ENCODE measurements at regions not wholly inside any gene's neighbourhood (a gene's known extent, or its start where the extent isn't known, plus 50 kb on each side); places are given as distances from the start of the nearest gene placed in this dataset.
"Not testable (repeated sequence)": the region's sequence is repeated elsewhere in the genome, so short reads cannot be mapped to it uniquely, and the experiment has no call there.

DNA sequence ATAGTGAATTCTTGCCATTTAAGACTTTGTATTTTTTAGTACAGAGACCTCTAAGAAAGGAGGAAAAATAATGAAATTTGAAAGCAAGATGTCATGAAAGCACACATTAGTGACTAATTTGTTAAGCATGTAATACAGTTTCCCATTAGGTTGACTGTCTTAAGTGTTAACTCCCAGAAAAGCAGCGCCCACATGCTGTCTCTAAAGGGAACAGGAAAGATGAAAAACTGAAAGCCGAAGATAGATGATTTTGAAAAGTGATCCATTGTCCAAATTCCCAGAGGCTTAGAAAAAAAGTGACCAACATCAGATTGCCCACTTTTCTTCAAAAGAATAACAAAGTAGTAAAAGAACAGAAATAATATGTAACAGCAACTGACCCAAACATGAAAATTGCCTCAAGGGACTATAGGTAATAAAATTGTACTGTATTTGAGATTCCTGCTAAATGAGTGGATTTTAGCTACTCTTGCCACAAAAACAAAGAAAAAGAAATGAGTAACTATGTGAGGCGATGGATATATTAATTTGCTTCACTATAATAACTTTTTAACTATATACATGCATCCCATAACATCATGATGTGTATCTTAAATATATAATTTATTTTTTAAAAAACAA is 83.2 kb upstream of the OGFRL1 start:
- no peak for DNase-seq

DNA sequence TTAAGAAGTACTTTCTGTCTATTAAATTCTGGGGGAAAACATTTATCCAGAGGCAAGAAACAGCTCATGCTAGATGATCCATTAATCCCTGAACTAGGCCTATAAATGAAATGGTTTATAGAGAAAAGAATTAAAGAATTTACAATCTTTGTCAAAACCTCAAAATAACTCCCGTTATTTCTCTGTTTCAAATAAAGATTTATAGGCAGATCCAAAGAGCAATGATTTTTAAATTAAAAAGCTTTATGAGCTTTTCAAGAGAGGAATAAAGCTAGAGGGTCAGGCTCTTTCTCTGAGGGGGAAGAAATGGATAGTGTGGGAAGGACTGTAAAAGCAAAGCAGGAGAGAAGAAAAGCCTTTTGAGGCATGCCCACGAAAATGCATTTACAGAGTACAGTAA is 82.5 kb upstream of the OGFRL1 start:
- no peak for DNase-seq

DNA sequence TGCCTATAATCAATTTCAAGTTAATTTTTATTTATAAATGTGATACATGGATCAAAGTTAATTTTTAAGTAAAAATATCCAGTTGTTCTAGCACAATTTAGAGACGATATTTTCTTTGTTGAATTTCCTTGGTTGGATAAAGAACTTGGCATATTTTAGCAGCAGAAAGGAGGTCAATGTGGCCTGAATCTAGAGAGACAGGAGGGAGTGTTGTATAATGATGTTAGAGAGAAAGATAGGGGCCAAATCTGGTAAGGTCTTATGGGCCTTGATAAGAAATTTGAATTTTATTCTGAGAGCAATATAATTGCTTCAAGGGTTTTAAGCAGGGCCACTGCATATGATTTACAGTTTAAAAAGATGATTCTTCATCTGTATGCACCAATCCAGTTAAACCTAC is 79.4 kb upstream of the OGFRL1 start:
- no peak for DNase-seq

DNA sequence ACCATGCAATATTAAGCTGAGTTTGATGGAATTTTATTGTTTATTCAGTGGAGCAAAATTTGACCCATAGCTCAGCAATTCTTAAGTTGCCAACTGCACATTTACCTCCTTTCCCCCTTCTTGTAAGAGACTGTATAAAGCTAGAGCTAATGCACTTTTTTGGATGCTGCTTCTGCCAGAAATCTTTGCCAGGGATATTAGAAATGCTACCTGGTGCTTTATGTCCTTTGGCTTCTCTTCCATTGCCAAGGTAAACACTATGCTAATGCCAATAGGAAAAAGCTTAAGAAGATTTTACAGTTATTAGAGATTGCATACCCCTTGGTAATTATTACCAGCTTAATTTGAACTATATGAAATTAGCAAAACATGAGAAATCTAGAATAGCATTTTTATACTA is 79.0 kb upstream of the OGFRL1 start:
- DNase-seq, result no peak

DNA sequence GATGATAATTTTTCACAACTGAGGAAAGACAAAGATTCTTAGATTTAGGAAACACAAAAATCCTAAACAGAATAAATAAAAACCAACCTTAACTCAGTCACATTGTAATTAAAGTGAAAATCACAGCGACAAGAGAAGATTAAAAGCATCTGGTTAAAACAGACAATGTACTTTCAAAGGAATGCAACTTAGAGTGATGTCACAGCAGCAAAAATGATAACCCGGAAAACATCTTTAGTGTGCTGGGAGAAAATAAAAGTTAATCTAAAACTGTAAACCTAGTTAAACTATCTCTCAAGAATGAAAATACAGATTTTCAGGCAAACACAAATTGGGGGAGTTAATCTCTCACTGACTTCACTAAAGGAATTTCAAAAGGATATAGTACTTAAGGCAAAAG is 76.8 kb upstream of the OGFRL1 start:
- DNase-seq, result no peak

DNA sequence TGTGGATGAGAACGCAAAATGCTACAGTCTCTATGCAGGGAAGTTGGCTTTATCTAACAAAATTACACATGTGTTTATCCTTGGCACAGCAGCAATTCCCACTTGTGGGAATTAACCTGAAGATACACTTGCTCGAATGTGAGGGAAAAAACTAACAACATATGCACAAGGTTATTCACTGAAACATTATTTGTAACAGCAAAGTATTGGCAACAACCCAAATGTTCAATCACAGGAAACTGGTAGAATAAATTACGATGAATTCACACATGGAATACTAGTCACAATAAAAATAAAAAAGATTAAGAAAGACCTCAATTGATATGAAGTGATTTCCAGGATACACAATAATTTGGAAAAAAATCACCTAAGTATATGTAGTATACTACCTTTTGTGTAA is 68.1 kb upstream of the OGFRL1 start:
- no peak for DNase-seq

DNA sequence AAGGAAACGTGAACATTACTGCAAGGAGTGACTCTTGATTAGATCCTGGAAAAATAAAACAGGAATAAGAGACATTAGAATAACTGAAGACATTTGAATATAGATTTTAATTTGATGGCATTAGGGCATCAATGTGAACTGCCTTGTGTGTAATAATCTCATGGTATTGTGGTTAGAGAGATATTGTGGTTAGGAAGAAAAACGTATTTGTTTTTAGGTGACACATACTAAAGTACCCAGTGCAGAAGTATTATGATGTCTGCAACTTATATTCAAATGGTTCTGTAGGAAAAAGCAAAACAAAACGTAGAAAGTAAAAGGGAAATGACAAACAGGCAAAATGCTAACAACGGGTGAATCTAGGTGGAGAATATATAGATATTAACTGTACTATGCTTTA is 65.9 kb upstream of the OGFRL1 start:
- no peak for DNase-seq

DNA sequence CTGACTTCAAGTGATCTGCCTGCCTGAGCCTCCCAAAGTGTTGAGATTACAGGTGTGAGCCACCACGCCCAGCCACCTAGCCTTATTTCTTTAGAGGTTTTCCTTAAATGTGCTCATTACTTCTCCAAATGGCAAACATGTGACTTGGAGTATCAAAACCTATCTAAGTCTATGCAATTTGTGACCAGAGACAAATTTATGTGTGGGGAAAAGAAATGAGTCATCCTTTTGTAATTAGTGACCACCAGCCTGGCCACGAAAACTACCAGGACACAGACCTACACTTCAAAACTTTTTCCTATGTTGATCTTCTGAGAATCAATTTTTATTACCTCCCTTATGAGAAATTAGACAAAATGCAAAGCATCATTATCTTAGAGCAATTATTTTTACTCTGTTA is 64.6 kb upstream of the OGFRL1 start:
- DNase-seq, result no peak

DNA sequence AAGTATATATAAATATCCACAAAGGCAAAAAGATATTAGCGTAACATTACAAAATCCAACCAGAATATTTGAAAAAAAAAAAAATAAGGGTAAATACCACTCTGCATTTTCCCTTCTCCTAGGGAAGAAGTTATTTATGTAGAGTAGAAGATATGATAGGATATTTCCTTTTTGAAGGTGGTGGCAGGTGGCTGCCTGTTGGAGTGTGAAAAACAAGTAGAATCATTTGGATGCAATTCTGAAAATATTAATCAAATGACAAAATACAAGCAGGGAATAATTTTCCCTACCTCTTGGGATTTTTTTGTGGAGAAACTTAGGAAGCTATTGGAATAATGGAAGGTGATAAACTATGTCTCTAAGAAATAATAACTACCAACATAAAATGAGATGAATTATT is 62.5 kb upstream of the OGFRL1 start:
- DNase-seq, result no peak

DNA sequence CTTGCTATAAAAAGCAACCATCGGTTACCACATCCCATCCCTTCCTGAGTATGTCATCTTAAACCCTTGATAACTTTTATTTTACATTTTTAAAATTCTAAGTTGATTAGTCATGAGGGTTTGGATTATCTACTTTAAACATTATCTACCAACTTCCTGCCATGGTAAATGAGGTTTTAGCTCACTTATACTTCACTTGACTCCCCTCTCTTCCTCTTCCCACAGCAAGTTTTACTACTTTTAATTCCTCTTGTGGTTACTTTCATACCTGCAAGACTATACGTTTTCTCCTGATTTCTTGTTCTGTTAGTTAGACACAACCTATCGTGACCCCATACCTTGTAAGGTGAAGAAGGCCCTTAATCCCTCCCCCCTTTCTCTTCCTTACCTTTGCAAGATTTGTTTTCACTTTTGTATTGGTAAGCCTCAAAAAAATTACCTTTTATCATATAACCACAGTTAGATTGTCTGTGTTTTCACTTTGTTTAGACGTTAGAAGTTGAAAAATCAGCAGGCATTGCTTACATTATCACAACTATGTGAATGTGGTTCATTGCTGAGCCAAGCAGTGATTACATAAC is 60.1 kb upstream of the OGFRL1 start:
- DNase-seq, result no peak

DNA sequence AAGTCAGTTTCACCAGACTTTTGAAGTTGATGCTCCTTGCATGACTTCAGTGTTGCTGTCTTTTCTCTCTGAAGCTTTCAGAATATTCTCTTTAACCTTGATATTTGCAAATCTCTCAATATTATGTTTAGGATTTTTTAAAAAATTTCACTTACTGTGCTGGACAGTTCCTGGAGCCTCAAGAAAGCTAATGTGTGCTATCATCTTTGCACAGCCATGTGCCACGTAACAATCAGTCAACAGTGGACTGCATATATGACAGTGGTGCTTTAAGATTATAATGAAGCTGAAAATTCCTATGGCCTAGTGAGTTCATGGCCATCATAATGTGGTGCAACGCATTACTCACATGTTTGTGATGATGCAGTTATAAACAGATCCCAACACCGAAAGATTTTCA is 59.1 kb upstream of the OGFRL1 start:
- no peak for DNase-seq

DNA sequence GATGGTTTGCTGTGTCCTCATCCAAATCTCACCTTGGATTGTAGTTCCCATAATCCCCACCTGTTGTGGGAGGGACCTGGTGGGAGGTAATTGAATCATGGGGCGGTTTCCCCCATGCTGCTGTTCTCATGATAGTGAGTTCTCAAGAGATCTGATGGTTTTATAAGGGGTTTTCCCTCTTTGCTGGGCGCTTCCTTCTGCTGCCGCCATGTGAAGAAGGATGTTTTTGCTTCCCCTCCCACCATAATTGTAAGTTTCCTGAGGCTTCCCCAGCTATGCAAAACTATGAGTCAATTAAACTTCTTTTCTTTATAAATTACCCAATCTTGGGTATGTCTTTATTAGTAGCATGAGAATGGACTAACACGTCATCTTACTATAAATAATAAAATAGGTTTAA is 55.7 kb upstream of the OGFRL1 start:
- not testable (repeated sequence) for DNase-seq

DNA sequence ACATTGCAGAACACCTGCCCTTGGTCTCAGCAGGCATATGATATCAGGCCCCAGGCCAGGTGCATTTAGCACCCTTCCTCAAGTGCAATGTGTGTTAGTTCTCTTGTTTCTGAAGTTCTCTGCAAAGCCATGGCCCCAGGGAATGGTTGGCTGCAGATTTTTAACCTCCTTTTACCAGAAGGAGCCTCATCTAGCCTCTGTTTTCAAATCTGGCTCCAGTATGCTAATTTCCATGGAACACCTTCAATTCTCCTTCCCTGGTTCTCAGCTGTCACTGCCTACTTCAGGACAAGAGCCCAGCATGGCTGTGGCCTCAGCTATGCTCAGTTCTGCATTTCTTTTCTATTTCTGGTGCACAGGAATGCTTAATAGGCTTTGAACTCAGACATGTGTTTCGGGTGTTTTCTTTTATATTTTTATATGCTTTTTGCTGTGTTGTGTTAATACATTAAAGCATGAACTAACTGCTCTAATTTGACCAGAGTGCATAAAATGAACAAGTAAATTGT is 51.6 kb upstream of the OGFRL1 start:
- no peak for DNase-seq

DNA sequence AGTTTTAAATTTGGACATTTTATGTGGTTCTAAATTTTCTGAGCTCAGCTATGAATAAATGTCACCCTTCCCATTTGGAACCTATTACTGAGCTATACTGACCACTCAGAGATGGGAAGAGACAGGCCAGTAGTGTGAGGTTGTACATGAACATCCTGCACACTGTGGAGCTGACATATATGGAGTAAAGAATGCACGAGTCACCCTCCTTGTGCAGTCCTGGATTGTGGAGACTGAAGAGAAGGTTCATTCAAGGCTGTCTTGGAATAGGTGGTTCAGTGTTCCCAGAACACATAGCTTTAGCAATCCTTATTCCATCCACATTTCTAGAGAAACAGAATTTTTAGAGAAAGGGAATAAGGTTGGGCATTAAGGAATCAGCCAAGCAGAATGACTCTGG is 50.3 kb upstream of the OGFRL1 start:
- DNase-seq, result no peak
